HAP-1 (cell line): ENCODE measurements at regions not wholly inside any gene's neighbourhood (a gene's known extent, or its start where the extent isn't known, plus 50 kb on each side); places are given as distances from the start of the nearest gene placed in this dataset.

Experiments used
- DNase-seq, 2 experiments: peaks; one replicate each; pipeline ENCODE4 v3.0.0-alpha.2; 2016 to 2020; ENCODE audit warnings: low spot score in 2 of 2
- H3K27me3 ChIP-seq: fragments of 250-450 bp; sonication (Bioruptor Pico); 2 replicates; pipeline ENCODE4 v1.5.1; 2020; ENCODE audit warnings: low read depth, mild to moderate bottlenecking, moderate library complexity
- H3K36me3 ChIP-seq: fragments of 250-450 bp; sonication (Bioruptor Pico); replicated peaks from 2 replicates; pipeline ENCODE4 v1.5.1; 2020; ENCODE audit warnings: mild to moderate bottlenecking
- H3K4me1 ChIP-seq: fragments of 250-450 bp; sonication (Bioruptor Pico); 2 replicates; pipeline ENCODE4 v1.5.1; 2020; ENCODE audit warnings: mild to moderate bottlenecking
- H3K4me3 ChIP-seq: fragments of 250-450 bp; sonication (Bioruptor Pico); 2 replicates; pipeline ENCODE4 v1.5.1; 2020; ENCODE audit warnings: mild to moderate bottlenecking, moderate library complexity
- H3K9me3 ChIP-seq: fragments of 250-450 bp; sonication (Bioruptor Pico); 2 replicates; pipeline ENCODE4 v1.5.1; 2020; ENCODE audit warnings: mild to moderate bottlenecking, moderate library complexity
- in situ Hi-C: fragments of 300-500 bp; cut with MboI; formaldehyde crosslinking; loops from 3 replicates; pipeline ENCODE4 v1.14.3; 2020; ENCODE audit warnings: low sequenced_read_pairs, inconsistent platforms, mixed read lengths

- no peaks in the 10 kb centered on the region for H3K36me3 ChIP-seq
- H3K27me3 ChIP-seq, result peaks cover 3% of the 10 kb centered on the region; the same call in 1 of the 2 replicates
- DNase-seq, result no peak
- H3K9me3 ChIP-seq, result no peaks in the 10 kb centered on the region
- in situ Hi-C loops, result loop anchor here (25.0 kb wide), 1 partner anchor 196 kb away; no protein-coding TSS in a partner anchor
- no peak overlapping the region for H3K4me3 ChIP-seq
- no peaks in the 10 kb centered on the region for H3K4me1 ChIP-seq
Observed at GRCh38 chrX:103158317-103158621, 56.6 kb upstream of the BEX4 start.

GRCh38 chrX:103157496-103158316 is 57.2 kb upstream of the BEX4 start:
- in situ Hi-C loops, result loop anchor here (25.0 kb wide), 1 partner anchor 195 kb away; no protein-coding TSS in a partner anchor

GRCh38 chrX:103155201-103155600 is 59.7 kb upstream of the BEX4 start:
- no peak for DNase-seq
- Histone ChIP-seq H3K4me1 (no peaks in the 10 kb centered on the region), H3K36me3 (no peaks in the 10 kb centered on the region), H3K4me3 (no peak overlapping the region), H3K27me3 (peaks cover 3% of the 10 kb centered on the region), H3K9me3 (no peaks in the 10 kb centered on the region)
- in situ Hi-C loops, result loop anchor here (25.0 kb wide), 1 partner anchor 193 kb away; no protein-coding TSS in a partner anchor

More at GRCh38 chrX:103157496-103158316, 57.2 kb upstream of the BEX4 start:
- peak; percentile 22 to 56 for DNase-seq
- Histone ChIP-seq H3K4me3 (no peak overlapping the region), H3K27me3 (peaks cover 3% of the 10 kb centered on the region; the same call in 1 of the 2 replicates), H3K36me3 (no peaks in the 10 kb centered on the region), H3K9me3 (no peaks in the 10 kb centered on the region), H3K4me1 (no peaks in the 10 kb centered on the region)

GRCh38 chrX:103153661-103154060 is 60.7 kb upstream of the NXF3 start:
- no peaks in the 10 kb centered on the region; the same call in 1 of the 2 replicates for H3K9me3 ChIP-seq
- no peaks in the 10 kb centered on the region for H3K4me1 ChIP-seq
- in situ Hi-C loops, result loop anchor here (25.0 kb wide), 1 partner anchor 191 kb away; no protein-coding TSS in a partner anchor
- no peaks in the 10 kb centered on the region for H3K36me3 ChIP-seq
- no peak for DNase-seq
- H3K27me3 ChIP-seq, result peaks cover 3% of the 10 kb centered on the region
- H3K4me3 ChIP-seq, result no peak overlapping the region

GRCh38 chrX:103151799-103152198 is 58.9 kb upstream of the NXF3 start:
- no peak for DNase-seq
- no peaks in the 10 kb centered on the region; the same call in 1 of the 2 replicates for H3K9me3 ChIP-seq
- no peaks in the 10 kb centered on the region for H3K36me3 ChIP-seq
- H3K4me1 ChIP-seq, result no peaks in the 10 kb centered on the region
- peaks cover 5% of the 10 kb centered on the region for H3K27me3 ChIP-seq
- H3K4me3 ChIP-seq, result no peak overlapping the region
- in situ Hi-C loops, result loop anchor here (25.0 kb wide), 1 partner anchor 189 kb away; no protein-coding TSS in a partner anchor

- Histone ChIP-seq H3K9me3 (no peaks in the 10 kb centered on the region; the same call in 1 of the 2 replicates), H3K4me3 (no peak overlapping the region), H3K36me3 (no peaks in the 10 kb centered on the region), H3K27me3 (peaks cover 3% of the 10 kb centered on the region; the same call in 1 of the 2 replicates), H3K4me1 (no peaks in the 10 kb centered on the region)
- DNase-seq, result no peak
- in situ Hi-C loops, result loop anchor here (25.0 kb wide), 1 partner anchor 187 kb away; no protein-coding TSS in a partner anchor
Observed at GRCh38 chrX:103149652-103150051, 56.7 kb upstream of the NXF3 start.

GRCh38 chrX:103148075-103148474 is 55.1 kb upstream of the NXF3 start:
- Histone ChIP-seq H3K9me3 (no peaks in the 10 kb centered on the region; the same call in 1 of the 2 replicates), H3K4me3 (no peak overlapping the region), H3K27me3 (peaks cover 3% of the 10 kb centered on the region; the same call in 1 of the 2 replicates), H3K4me1 (no peaks in the 10 kb centered on the region), H3K36me3 (no peaks in the 10 kb centered on the region)
- DNase-seq, result no peak
- in situ Hi-C loops, result no loop called here
